ENCODE measurements at regions not wholly inside any gene's neighbourhood (a gene's known extent, or its start where the extent isn't known, plus 50 kb on each side); places are given as distances from the start of the nearest gene placed in this dataset.

DNA sequence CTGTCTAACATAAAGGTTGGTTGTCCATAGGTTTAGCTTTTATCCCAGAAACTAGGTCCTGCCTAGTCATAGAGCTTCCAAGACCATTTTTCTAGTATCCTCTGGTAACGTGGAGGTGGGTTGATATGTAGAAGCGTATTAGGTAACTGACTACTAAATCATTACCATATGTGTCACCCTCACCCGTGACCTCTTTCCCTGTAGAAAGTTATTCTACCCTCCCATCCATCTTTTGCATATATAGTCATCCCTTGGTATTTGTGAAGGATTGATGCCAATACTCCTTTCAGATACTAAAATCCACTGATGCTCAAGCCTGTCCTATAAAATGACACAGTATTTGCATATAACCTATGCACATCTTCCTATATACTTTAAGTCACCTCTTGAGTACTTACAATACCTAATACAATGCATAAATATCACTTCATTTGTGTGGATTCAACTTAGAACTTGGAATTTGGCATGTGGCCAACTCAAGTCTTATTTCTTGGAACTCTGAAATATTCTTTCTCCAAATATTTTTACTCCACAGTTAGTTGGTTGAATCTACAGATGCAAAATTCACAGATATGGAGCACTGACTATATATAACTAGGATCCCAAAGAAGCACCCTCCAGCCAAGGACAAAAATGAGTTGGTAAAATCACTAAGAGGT is 497.0 kb upstream of the TENM4 start:
- DNase-seq (ENCODE audit: extremely low read depth, low read depth) = no peak
- TF ChIP-seq, protein P1, sequence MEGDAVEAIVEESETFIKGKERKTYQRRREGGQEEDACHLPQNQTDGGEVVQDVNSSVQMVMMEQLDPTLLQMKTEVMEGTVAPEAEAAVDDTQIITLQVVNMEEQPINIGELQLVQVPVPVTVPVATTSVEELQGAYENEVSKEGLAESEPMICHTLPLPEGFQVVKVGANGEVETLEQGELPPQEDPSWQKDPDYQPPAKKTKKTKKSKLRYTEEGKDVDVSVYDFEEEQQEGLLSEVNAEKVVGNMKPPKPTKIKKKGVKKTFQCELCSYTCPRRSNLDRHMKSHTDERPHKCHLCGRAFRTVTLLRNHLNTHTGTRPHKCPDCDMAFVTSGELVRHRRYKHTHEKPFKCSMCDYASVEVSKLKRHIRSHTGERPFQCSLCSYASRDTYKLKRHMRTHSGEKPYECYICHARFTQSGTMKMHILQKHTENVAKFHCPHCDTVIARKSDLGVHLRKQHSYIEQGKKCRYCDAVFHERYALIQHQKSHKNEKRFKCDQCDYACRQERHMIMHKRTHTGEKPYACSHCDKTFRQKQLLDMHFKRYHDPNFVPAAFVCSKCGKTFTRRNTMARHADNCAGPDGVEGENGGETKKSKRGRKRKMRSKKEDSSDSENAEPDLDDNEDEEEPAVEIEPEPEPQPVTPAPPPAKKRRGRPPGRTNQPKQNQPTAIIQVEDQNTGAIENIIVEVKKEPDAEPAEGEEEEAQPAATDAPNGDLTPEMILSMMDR (IDR thresholded peaks at IDR 0.05; ENCODE audit: low read depth, low read length) = no peak

DNA sequence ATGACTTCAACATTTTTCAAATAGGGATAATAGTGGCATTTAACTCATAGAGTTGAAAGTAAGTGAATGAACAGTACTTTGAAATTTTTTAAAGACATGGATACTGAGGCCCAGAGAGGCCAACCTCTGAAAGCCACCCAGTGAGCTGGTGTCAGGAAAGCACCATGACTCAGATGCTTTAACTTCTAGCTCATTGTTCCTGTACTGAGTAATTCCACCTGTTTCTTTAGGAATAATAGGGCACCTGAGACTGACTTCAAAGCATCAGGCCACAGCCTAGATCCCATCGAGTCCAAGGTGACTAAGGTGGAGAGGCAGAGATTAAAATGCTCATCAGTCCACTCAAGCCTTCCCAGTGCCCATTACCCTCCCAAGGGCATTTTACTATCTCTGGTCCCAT is 491.8 kb upstream of the TENM4 start:
- no peak for DNase-seq (ENCODE audit: extremely low read depth, low read depth)
- TF ChIP-seq, protein P1 (IDR thresholded peaks at IDR 0.05; ENCODE audit: low read depth, low read length) = no peak

DNA sequence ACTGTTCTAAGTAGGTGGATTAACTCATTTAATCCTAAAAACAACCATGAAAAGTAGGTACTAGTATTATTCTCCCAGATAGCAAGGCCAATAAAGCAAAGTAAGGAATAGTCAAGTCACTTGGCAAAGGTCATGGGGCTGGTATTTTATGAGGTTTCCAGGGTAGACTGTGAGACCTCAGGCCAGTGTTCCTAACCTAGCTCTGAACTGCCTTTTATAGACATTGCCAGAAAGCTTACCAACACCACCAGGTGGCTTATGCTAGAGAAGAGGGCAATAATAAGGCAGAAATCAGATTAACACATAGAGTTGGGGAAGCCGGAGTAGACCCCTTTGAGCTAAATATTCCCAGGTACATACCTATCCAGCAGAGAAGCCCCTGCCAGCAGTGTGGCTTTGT is 490.9 kb upstream of the TENM4 start:
- no peak for DNase-seq (ENCODE audit: extremely low read depth, low read depth)
- TF ChIP-seq, protein P1 (IDR thresholded peaks at IDR 0.05; ENCODE audit: low read depth, low read length) = no peak

DNA sequence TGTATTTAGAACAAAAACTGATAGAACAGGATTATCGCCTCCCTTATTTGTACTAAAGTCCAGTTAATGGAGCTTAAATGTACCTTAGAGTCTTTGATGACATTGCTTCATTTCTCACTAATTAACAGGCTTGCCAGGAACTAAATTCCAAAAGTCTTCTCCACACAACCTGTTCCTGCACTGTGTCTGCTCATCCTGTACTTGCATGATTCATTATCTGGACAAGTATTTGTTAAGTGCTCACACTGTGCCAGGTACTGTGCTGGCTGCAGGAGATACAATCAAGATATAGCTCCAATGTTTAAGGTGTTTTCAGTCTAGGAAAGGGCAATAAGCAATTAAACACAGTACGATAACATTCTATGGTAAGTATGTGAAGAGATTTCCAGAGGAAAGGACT is 485.9 kb upstream of the TENM4 start:
- DNase-seq (ENCODE audit: extremely low read depth, low read depth) = no peak
- TF ChIP-seq, protein P1 (IDR thresholded peaks at IDR 0.05; ENCODE audit: low read depth, low read length) = no peak

DNA sequence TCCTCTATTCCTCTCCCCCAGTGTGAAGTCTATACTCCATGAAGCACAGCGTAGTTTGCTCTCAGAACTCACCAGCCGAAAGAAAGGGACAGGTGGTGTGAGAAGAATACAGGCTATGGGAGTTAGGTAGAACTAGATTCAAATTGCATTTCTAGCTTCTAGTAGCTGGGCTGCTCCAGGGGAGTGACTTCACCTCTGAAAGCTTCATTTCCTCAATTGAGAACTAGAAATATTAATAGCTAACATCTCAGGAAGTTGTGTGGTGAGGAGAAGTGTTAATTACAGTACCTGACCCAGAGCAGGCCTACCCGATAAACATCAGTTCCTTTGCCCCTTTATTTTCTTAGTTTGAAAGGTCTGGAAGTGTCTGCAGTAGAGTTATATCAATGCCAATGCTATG is 484.7 kb upstream of the TENM4 start:
- DNase-seq (ENCODE audit: extremely low read depth, low read depth) = no peak
- TF ChIP-seq, protein P1 (IDR thresholded peaks at IDR 0.05; ENCODE audit: low read depth, low read length) = no peak

DNA sequence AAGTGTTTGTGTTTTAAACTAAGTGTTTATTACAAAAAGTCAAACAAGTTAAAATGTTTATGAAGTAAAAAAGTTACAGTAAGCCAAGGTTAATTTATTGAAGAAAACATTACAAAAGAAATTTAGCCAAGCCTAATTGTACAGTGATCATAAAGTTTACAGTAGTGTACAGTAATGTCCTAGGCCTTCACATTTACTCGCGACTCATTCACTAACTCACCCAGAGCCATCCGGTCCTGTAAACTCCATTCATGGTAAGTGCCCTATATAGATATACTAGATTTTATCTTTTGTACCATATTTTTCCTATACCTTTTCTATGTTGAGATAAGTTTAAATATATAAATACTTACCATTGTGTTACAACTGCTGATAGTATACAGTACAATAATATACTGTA is 481.8 kb upstream of the TENM4 start:
- TF ChIP-seq, protein P1 (IDR thresholded peaks at IDR 0.05; ENCODE audit: low read depth, low read length) = no peak
- DNase-seq (ENCODE audit: extremely low read depth, low read depth) = no peak

DNA sequence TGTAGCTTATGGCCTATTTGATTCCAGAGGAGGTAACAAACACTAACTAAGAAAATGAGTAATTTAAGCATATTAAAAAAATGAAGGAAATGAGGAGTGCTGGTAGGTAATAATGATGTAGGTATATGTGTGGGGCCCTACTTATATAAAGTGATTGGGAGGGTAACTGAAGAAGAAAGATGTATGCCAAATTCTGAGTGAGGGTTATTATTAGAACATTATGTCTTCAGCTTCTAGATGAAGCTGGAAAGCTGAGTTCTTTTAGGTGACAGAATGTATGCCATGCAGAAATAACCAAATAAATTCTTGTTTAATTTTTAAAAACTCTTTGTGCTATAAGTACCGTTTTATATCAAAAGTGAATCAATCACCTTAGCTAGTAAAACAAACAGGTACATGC is 479.6 kb upstream of the TENM4 start:
- no peak for DNase-seq (ENCODE audit: extremely low read depth, low read depth)
- TF ChIP-seq, protein P1 (IDR thresholded peaks at IDR 0.05; ENCODE audit: low read depth, low read length) = no peak

Measured in AG09319 (cell line).